NCI-H1694 (cell line): ENCODE measurements at regions not wholly inside any gene's neighbourhood (a gene's known extent, or its start where the extent isn't known, plus 50 kb on each side); places are given as distances from the start of the nearest gene placed in this dataset.
"Not testable (repeated sequence)": the region's sequence is repeated elsewhere in the genome, so short reads cannot be mapped to it uniquely, and the experiment has no call there.

ENCODE experiments used
- DNase-seq: peaks from one replicate; lab custom pipeline; 2025; lab: John Stamatoyannopoulos, UW

GRCh38 chr21:16420031-16420724 is 690.4 kb downstream of the USP25 start:
- no peak for DNase-seq

- no peak for DNase-seq
Measured at GRCh38 chr21:16421007-16421406, 691.2 kb downstream of the USP25 start.

DNA sequence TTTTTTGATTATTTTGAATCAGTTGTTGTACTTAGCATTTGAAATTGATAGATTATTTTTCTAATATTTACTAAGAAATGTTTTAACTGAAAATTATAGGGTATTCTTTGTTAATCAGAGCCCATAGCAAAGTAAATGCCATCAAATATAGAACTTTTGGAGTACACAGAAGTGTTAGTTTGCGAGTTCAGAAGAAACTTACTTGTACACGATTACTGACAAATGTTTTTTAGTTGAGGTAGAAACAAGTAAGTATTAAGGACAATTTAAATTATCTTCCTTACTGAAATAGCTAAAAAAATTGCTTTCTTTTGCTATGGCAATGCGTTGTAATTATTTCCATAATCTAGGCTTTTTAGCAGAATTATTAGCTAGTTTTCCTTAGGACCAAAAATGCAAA is 692.2 kb downstream of the USP25 start:
- DNase-seq: no peak

DNA sequence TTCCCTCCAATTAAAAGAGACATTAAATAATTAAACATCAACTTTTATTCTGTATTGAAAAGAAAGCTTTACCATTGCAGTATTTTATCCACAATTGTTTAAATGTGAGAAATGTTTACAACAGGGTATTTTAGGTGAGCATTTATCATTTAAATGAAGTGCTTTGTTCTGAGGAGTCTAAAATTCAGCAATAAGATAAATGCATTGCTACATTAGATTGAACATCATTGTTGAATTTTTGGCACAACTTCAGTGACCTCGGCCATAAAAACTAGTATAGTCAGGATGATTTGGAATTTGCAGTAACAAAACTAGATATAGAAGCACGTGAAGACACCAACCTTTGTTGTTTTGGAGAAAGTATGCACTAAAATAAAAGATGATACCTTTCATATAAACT is 692.9 kb downstream of the USP25 start:
- DNase-seq: no peak

- DNase-seq: no peak
Measured at GRCh38 chr21:16423921-16424320, 694.1 kb downstream of the USP25 start.

DNA sequence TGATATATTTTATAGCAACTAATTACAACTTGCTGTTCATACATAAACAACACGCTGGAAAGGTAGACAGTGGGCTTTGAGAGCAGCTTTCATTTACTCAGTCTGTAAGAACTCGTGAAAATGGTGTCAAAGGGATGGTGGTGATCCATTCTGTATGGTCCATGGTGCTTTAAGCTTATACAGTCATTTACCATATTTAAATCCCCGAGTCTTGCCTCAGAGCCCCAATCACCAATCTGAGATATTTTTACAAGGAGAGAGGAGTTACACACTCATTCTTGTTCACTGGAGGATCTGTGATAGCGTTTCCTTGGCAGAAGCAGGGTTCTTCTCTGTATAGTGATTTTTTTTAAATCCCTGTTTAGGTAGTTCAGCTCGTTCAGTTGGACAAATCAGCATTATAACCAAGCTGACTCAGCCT is 694.6 kb downstream of the USP25 start:
- DNase-seq: no peak

- DNase-seq: no peak
Measured at GRCh38 chr21:16425376-16425775, 695.6 kb downstream of the USP25 start.

DNA sequence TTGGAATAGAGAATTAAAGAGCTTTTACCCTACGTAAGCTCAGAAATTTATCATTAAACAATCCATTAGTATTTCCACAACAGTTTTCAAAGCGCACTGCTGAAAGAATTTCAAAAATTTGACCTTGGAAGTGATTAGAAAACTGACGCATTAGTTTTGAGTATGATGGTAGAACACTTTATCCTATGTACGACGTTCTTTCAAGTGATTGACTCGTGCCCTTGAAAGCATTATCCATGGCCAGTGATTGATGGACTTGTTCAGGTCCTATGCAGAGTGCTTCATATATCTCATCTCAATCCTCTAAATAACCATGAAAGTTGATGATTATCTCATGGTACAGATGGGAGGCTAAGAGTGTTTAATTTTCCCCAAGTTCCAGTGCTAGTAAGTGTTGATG is 697.2 kb downstream of the USP25 start:
- no peak for DNase-seq

- no peak for DNase-seq
Measured at GRCh38 chr21:16427587-16428087, 697.9 kb downstream of the USP25 start.

DNA sequence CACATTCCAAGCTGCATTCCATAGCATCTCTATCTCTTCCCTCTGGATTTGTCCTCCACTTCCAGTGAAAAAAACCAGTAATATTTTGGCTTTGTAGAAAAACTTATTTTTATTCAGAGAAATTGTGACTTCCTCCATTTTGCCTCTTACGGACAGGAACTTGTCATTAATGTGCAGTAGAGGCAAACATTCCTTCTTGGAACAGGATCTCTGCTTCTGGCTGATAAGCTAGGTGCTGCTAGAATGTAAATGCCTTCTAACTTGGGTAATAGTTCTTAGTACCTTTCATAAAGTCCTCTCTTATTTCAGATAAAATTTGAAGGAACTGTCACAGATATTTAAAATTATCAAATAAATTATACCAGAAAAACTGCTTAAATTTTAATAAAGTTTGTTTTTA is 707.8 kb downstream of the USP25 start:
- no peak for DNase-seq

- no peak for DNase-seq
Measured at GRCh38 chr21:16438761-16439160, 709.0 kb downstream of the USP25 start.

- DNase-seq: no peak
Measured at GRCh38 chr21:16441789-16442188, 712.0 kb downstream of the USP25 start.

DNA sequence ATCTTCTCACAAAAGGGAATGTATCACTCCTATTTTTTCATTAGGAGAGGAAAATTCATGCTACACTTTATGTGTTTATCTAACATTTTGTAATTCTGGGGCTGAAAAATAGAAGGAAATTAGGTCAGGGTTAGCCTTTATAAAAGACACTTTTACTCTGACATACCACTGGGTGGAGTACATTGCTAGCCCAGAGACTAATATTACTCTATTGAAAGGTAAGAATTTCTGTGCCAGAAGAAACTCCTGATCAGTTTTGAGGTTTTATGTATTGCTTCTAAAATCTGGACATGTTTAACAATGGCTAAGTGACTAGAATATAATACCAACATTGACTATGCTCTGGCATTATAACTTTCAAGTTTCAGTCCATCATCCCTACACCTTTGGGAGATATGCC is 724.6 kb downstream of the USP25 start:
- no peak for DNase-seq

GRCh38 chr21:16455526-16455925 is 725.7 kb downstream of the USP25 start:
- no peak for DNase-seq

DNA sequence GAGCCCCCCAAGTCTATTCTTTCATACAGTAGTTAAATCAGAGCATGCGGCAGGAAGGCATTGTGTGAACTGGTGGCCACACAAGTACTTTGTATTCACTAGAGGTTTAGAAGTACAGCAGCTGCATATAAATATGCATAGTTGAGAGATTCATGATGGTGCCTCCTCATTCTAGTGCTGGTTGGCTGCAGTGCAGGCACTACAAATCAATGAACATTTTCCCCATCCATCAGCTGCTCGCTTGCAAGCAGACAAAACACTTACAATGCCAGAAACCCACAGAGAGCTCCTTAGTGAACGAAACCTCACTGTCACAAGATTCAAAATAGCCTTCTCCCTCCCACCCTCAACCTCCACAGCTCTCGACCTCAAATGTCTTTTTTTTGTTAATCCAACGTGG is 726.2 kb downstream of the USP25 start:
- DNase-seq: no peak

GRCh38 chr21:16457498-16457897 is 727.7 kb downstream of the USP25 start:
- no peak for DNase-seq

- DNase-seq: no peak
Measured at GRCh38 chr21:16460936-16461335, 731.2 kb downstream of the USP25 start.

- DNase-seq: not testable (repeated sequence)
Measured at GRCh38 chr21:16464211-16464889, 734.6 kb downstream of the USP25 start.

- no peak for DNase-seq
Measured at GRCh38 chr21:16468184-16468583, 738.4 kb downstream of the USP25 start.

- DNase-seq: no peak
Measured at GRCh38 chr21:16473988-16474387, 744.2 kb downstream of the USP25 start.

DNA sequence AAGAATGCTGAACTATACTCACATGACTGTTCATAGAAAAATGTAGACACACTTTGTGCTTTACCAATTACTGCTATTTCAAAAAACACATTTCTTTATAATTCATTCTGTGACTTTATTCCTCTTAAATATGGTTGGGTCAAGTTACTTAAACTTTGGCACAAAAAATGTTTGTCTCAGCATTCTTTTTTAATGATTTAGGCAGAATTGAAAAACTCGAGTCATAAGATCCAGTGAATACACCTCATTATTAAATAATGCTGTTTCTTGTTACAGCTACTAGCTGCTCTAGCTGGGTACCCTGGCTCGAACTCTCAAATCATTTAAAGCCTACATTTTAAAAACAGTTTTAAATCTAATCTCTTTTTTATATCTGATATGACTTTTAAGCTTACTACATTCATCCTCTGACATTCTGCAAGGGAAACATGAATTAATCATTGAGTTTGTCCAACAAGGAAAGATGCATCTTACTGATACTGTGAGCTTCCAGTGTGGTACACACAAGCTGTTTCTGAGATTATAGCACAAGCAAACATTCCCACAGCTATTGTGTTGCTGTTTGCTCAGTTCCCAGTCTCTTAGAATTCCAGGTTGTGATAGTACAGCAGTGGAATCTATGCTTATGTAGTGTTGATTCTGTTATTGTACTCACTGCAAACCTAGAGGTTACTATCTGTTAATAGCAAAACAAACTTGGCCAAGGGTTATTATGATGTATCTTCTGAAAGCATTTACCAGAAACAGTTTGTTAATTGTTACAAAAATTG is 746.5 kb downstream of the USP25 start:
- no peak for DNase-seq

GRCh38 chr21:16488042-16488441 is 758.3 kb downstream of the USP25 start:
- no peak for DNase-seq

DNA sequence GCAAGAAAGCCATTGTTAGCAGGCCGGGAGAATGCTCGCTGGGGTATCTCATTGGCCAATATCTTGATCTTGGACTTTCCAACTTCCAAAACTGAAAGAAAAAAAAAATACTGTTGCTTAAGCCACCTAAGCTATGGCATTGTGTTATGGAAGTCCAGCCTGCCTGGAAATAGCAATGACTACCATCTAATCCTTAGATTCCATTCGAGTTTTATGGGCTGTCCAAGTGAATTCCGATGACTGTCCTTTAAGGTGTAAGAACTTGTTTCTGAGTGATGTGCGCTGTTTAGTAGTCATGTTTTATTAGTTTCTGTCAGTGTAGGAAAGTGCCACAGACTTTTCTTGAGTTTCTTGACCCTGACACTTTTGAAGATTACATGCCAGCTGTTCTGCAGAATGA is 762.6 kb downstream of the USP25 start:
- no peak for DNase-seq
